ENCODE measurements at regions not wholly inside any gene's neighbourhood (a gene's known extent, or its start where the extent isn't known, plus 50 kb on each side); places are given as distances from the start of the nearest gene placed in this dataset.
A peak's percentile ranks its signal among the peaks of the same experiment; 100 is the strongest.
"Not testable (repeated sequence)": the region's sequence is repeated elsewhere in the genome, so short reads cannot be mapped to it uniquely, and the experiment has no call there.

GRCh38 chr16:48062681-48063080 is 93.1 kb downstream of the ABCC12 start:
- no peak for ATAC-seq
- H3K4me1 ChIP-seq = no peaks in the 10 kb centered on the region
- no peak overlapping the region for H3K4me3 ChIP-seq
- no peaks in the 10 kb centered on the region for H3K36me3 ChIP-seq
- no peak overlapping the region for H3K27ac ChIP-seq
- H3K9me3 ChIP-seq = no peaks in the 10 kb centered on the region
- TF ChIP-seq POLR2AphosphoS5 (IDR thresholded peaks at IDR 0.05) (no peak), CTCF (IDR thresholded peaks at IDR 0.05) (no peak), POLR2A (IDR thresholded peaks at IDR 0.05) (no peak), EP300 (IDR thresholded peaks at IDR 0.05) (no peak)
- peaks cover 6% of the 10 kb centered on the region for H3K27me3 ChIP-seq

- no peaks in the 10 kb centered on the region for H3K36me3 ChIP-seq
- 99% methylated on average over 12 of the region's 17 CpGs; no CpG with 5 or more reads in 1 of the 2 donors for WGBS, 2 donors (ENCODE audit: low coverage in 1 of 2)
- H3K9me3 ChIP-seq = no peaks in the 10 kb centered on the region
- no peak overlapping the region for H3K27ac ChIP-seq
- peaks cover 11% of the 10 kb centered on the region for H3K27me3 ChIP-seq
- no peak overlapping the region for H3K4me3 ChIP-seq
- no peak for TF ChIP-seq POLR2A (IDR thresholded peaks at IDR 0.05)
- no peak for ATAC-seq
- H3K4me1 ChIP-seq = peaks cover 0 to 3% (median 0%) of the 10 kb centered on the region in 3 donors
These were observed 95.9 kb downstream of the ABCC12 start for GRCh38 chr16:48059936-48060335.

GRCh38 chr16:48059190-48059589 is 96.6 kb downstream of the ABCC12 start:
- not testable (repeated sequence) for H3K36me3 ChIP-seq, ATAC-seq, H3K4me3 ChIP-seq, H3K27ac ChIP-seq, H3K4me1 ChIP-seq, H3K9me3 ChIP-seq
- no CpG with 5 or more reads among the region's 25 CpGs for WGBS, 2 donors (ENCODE audit: low coverage in 1 of 2)
- H3K27me3 ChIP-seq = peaks cover 16% of the 10 kb centered on the region

GRCh38 chr16:48057048-48057447 is 98.7 kb downstream of the ABCC12 start:
- Histone ChIP-seq H3K9me3 (no peaks in the 10 kb centered on the region), H3K27ac (no peak overlapping the region), H3K4me1 (peaks cover 0 to 6% (median 0%) of the 10 kb centered on the region in 3 donors), H3K4me3 (no peak overlapping the region), H3K36me3 (no peaks in the 10 kb centered on the region), H3K27me3 (peaks cover 36% of the 10 kb centered on the region)
- ATAC-seq = no peak
- TF ChIP-seq POLR2AphosphoS5 (IDR thresholded peaks at IDR 0.05) (no peak), CTCF (IDR thresholded peaks at IDR 0.05) (no peak), EP300 (IDR thresholded peaks at IDR 0.05) (no peak), POLR2A (IDR thresholded peaks at IDR 0.05) (no peak)
- WGBS, 2 donors (ENCODE audit: low coverage in 1 of 2) = 57 to 83% methylated on average over 2 of the region's 3 CpGs

GRCh38 chr16:48054881-48055601 is 100.8 kb downstream of the ABCC12 start:
- Histone ChIP-seq H3K9me3 (no peaks in the 10 kb centered on the region), H3K27ac (no peak overlapping the region), H3K4me1 (peaks cover 0 to 6% (median 0%) of the 10 kb centered on the region in 3 donors), H3K4me3 (no peak overlapping the region), H3K27me3 (peaks cover 54% of the 10 kb centered on the region), H3K36me3 (no peaks in the 10 kb centered on the region)
- WGBS, 2 donors (ENCODE audit: low coverage in 1 of 2) = 12 to 15% methylated on average over 16 of the region's 24 CpGs
- TF ChIP-seq EP300 (IDR thresholded peaks at IDR 0.05) = no peak
- no peak for TF ChIP-seq POLR2AphosphoS5 (IDR thresholded peaks at IDR 0.05)
- no peak for TF ChIP-seq POLR2A (IDR thresholded peaks at IDR 0.05)
- TF ChIP-seq CTCF (IDR thresholded peaks at IDR 0.05) = peak; percentile 8 to 68 (median 44)
- ATAC-seq = peak; percentile 50

GRCh38 chr16:48053418-48053745 is 102.4 kb downstream of the ABCC12 start:
- Histone ChIP-seq H3K4me3 (no peak overlapping the region), H3K27me3 (peaks cover 53% of the 10 kb centered on the region), H3K36me3 (no peaks in the 10 kb centered on the region), H3K4me1 (peaks cover 0 to 6% (median 0%) of the 10 kb centered on the region in 3 donors), H3K9me3 (no peaks in the 10 kb centered on the region), H3K27ac (no peak overlapping the region)
- whole genome bisulfite sequencing, 2 donors (ENCODE audit: low coverage in 1 of 2) = 33% methylated on average over 1 to 4 of the region's 4 CpGs
- TF ChIP-seq CTCF (IDR thresholded peaks at IDR 0.05) (no peak), POLR2A (IDR thresholded peaks at IDR 0.05) (no peak), EP300 (IDR thresholded peaks at IDR 0.05) (no peak), POLR2AphosphoS5 (IDR thresholded peaks at IDR 0.05) (no peak)
- ATAC-seq = no peak
